Effector memory CD8-positive, alpha-beta T cell (primary cell): ENCODE measurements at regions not wholly inside any gene's neighbourhood (a gene's known extent, or its start where the extent isn't known, plus 50 kb on each side); places are given as distances from the start of the nearest gene placed in this dataset.
A peak's percentile ranks its signal among the peaks of the same experiment; 100 is the strongest.
"Not testable (repeated sequence)": the region's sequence is repeated elsewhere in the genome, so short reads cannot be mapped to it uniquely, and the experiment has no call there.

Experiments used
- ATAC-seq: fragments of 150-1000 bp; cut with Tn5 transposase; replicated peaks from 2 replicates; pipeline ENCODE4 v1.10.0; 2021; ENCODE audit warnings: mild to moderate bottlenecking, moderate library complexity
- DNase-seq, 3 experiments: peaks; one replicate each; pipeline ENCODE4 v3.0.0; 2021
- H3K27ac Mint-ChIP-seq, 2 donors: one replicate each; pipeline ENCODE4 v1.8.0; 2022; ENCODE audit warnings: mild to moderate bottlenecking in 2 of 2, mixed read lengths in 2 of 2, moderate library complexity in 2 of 2
- H3K27me3 Mint-ChIP-seq, 2 donors: one replicate each; pipeline ENCODE4 v1.8.0; 2022; ENCODE audit warnings: mixed read lengths in 2 of 2
- H3K36me3 Mint-ChIP-seq: one replicate; pipeline ENCODE4 v1.8.0; 2022; ENCODE audit warnings: mild to moderate bottlenecking, moderate library complexity, mixed read lengths; ENCODE audit not compliant: insufficient read depth
- H3K4me1 Mint-ChIP-seq, 2 donors: one replicate each; pipeline ENCODE4 v1.8.0; 2022; ENCODE audit warnings: low read depth in 2 of 2, mixed read lengths in 2 of 2
- H3K4me3 Mint-ChIP-seq, 2 donors: one replicate each; pipeline ENCODE4 v1.8.0; 2022; ENCODE audit warnings: mild to moderate bottlenecking in 2 of 2, mixed read lengths in 2 of 2, moderate library complexity in 2 of 2
- H3K9me3 Mint-ChIP-seq, 2 donors: one replicate each; pipeline ENCODE4 v1.8.0; 2022; ENCODE audit warnings: mixed read lengths in 2 of 2

- H3K36me3 Mint-ChIP-seq, H3K9me3 Mint-ChIP-seq, H3K4me3 Mint-ChIP-seq, H3K27me3 Mint-ChIP-seq, DNase-seq, ATAC-seq, H3K27ac Mint-ChIP-seq, H3K4me1 Mint-ChIP-seq: not testable (repeated sequence)
Observed at GRCh38 chr5:1598950-1599737, 75.4 kb upstream of the LPCAT1 start.

GRCh38 chr5:1597093-1597473 lies 73.3 kb upstream of the LPCAT1 start:
- not testable (repeated sequence) for DNase-seq, H3K4me3 Mint-ChIP-seq, H3K36me3 Mint-ChIP-seq, H3K27ac Mint-ChIP-seq, H3K9me3 Mint-ChIP-seq, H3K4me1 Mint-ChIP-seq, H3K27me3 Mint-ChIP-seq
- peak; percentile 51 for ATAC-seq

- not testable (repeated sequence) for H3K36me3 Mint-ChIP-seq, ATAC-seq, DNase-seq, H3K4me3 Mint-ChIP-seq, H3K4me1 Mint-ChIP-seq, H3K27ac Mint-ChIP-seq, H3K9me3 Mint-ChIP-seq, H3K27me3 Mint-ChIP-seq
Observed at GRCh38 chr5:1596462-1597092, 72.8 kb upstream of the LPCAT1 start.

- H3K4me3 Mint-ChIP-seq, result peak overlapping the region; percentile 75 to 84
- H3K9me3 Mint-ChIP-seq, result no peaks in the 10 kb centered on the region
- DNase-seq, result peak; percentile 69 to 74 (median 71)
- H3K36me3 Mint-ChIP-seq, result peaks cover 4% of the 10 kb centered on the region
- peak overlapping the region; percentile 38 to 83 for H3K27ac Mint-ChIP-seq
- H3K27me3 Mint-ChIP-seq, result no peaks in the 10 kb centered on the region
- peak; percentile 92 for ATAC-seq
- peaks cover 4 to 5% of the 10 kb centered on the region in 2 donors for H3K4me1 Mint-ChIP-seq
Observed at GRCh38 chr5:1594357-1595106, 70.8 kb upstream of the LPCAT1 start.

- H3K27ac Mint-ChIP-seq, result peak overlapping the region in 1 of 2 donors; percentile 83
- peak overlapping the region; percentile 75 to 84 for H3K4me3 Mint-ChIP-seq
- H3K9me3 Mint-ChIP-seq, result no peaks in the 10 kb centered on the region
- no peaks in the 10 kb centered on the region for H3K27me3 Mint-ChIP-seq
- ATAC-seq (no peak), DNase-seq (peak in 1 of 3 experiments; percentile 2)
- H3K36me3 Mint-ChIP-seq, result peaks cover 4% of the 10 kb centered on the region
- peaks cover 4 to 5% of the 10 kb centered on the region in 2 donors for H3K4me1 Mint-ChIP-seq
Observed at GRCh38 chr5:1593903-1594356, 70.2 kb upstream of the LPCAT1 start.

GRCh38 chr5:1588071-1588694 lies 64.4 kb upstream of the LPCAT1 start:
- not testable (repeated sequence) for H3K4me3 Mint-ChIP-seq, DNase-seq, ATAC-seq, H3K36me3 Mint-ChIP-seq, H3K27ac Mint-ChIP-seq, H3K9me3 Mint-ChIP-seq, H3K4me1 Mint-ChIP-seq, H3K27me3 Mint-ChIP-seq

GRCh38 chr5:1583081-1583875 lies 59.5 kb upstream of the LPCAT1 start:
- H3K4me1 Mint-ChIP-seq, H3K36me3 Mint-ChIP-seq, H3K27me3 Mint-ChIP-seq, H3K4me3 Mint-ChIP-seq, DNase-seq, H3K9me3 Mint-ChIP-seq, ATAC-seq: not testable (repeated sequence)
- H3K27ac Mint-ChIP-seq, result peak overlapping the region in 1 of 2 donors; percentile 10

GRCh38 chr5:1579389-1579788 lies 55.6 kb upstream of the LPCAT1 start:
- not testable (repeated sequence) for ATAC-seq, H3K4me1 Mint-ChIP-seq, H3K27ac Mint-ChIP-seq, DNase-seq, H3K9me3 Mint-ChIP-seq, H3K4me3 Mint-ChIP-seq, H3K36me3 Mint-ChIP-seq, H3K27me3 Mint-ChIP-seq

- not testable (repeated sequence) for H3K9me3 Mint-ChIP-seq, H3K4me1 Mint-ChIP-seq, H3K27me3 Mint-ChIP-seq, H3K4me3 Mint-ChIP-seq, H3K36me3 Mint-ChIP-seq, DNase-seq
- H3K27ac Mint-ChIP-seq, result peak overlapping the region in 1 of 2 donors; percentile 16
- ATAC-seq, result peak; percentile 56
Observed at GRCh38 chr5:1576851-1577250, 53.1 kb upstream of the LPCAT1 start.

GRCh38 chr5:1575991-1576714 lies 52.4 kb upstream of the LPCAT1 start:
- not testable (repeated sequence) for H3K4me1 Mint-ChIP-seq, ATAC-seq, H3K9me3 Mint-ChIP-seq, H3K36me3 Mint-ChIP-seq, H3K27me3 Mint-ChIP-seq, DNase-seq, H3K4me3 Mint-ChIP-seq, H3K27ac Mint-ChIP-seq

GRCh38 chr5:1575491-1575890 lies 51.7 kb upstream of the LPCAT1 start:
- H3K9me3 Mint-ChIP-seq, H3K36me3 Mint-ChIP-seq, H3K4me3 Mint-ChIP-seq, H3K27me3 Mint-ChIP-seq, H3K4me1 Mint-ChIP-seq, DNase-seq, ATAC-seq: not testable (repeated sequence)
- peak overlapping the region in 1 of 2 donors; percentile 44 for H3K27ac Mint-ChIP-seq

- ATAC-seq, H3K4me1 Mint-ChIP-seq, H3K36me3 Mint-ChIP-seq, DNase-seq, H3K9me3 Mint-ChIP-seq, H3K4me3 Mint-ChIP-seq, H3K27me3 Mint-ChIP-seq: not testable (repeated sequence)
- peak overlapping the region in 1 of 2 donors; percentile 54 for H3K27ac Mint-ChIP-seq
Observed at GRCh38 chr5:1574023-1574318, 50.2 kb upstream of the LPCAT1 start.
